Keratinocyte (primary cell): ENCODE measurements at regions not wholly inside any gene's neighbourhood (a gene's known extent, or its start where the extent isn't known, plus 50 kb on each side); places are given as distances from the start of the nearest gene placed in this dataset.

Experiments used
- EZH2 ChIP-seq: IDR thresholded peaks from one replicate; pipeline ENCODE4 v1.6.1; 2012; ENCODE audit warnings: inconsistent platforms, mild to moderate bottlenecking, low read length, moderate library complexity
- TF ChIP-seq, protein P1 (sequence below), 3 experiments: IDR thresholded peaks in 1 of 3; conservative IDR thresholded peaks in 1 of 3; optimal IDR thresholded peaks in 1 of 3; 2 replicates in 2 of 3; 3 replicates in 1 of 3; pipeline versions ENCODE3 to v1.5.1; 2011; ENCODE audit warnings: low read length in 3 of 3, mild to moderate bottlenecking in 3 of 3, moderate library complexity in 2 of 3, control low read depth in 1 of 3, inconsistent platforms in 1 of 3; ENCODE audit not compliant: insufficient read depth in 2 of 3; ENCODE audit errors: extremely low read depth in 1 of 3

DNA sequence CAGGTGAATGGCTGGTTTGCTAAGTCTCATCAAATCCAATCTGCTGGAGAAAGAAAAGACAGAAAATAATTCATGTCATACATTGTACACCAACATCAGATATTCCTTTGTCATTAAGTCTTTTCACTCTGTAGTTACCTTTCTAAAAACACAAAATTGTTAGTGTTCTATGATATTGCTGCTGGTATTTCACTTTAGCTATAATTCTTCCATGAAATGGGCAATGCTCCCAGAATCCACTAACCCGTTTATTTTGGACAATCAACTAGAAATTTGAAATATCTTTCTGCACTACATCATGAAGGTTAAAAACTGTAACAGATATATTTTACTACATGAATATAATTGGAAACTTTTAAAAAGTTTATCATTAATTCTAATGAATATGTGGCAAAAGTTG, 181.3 kb downstream of the C7orf25 start:
- TF ChIP-seq, protein P1, sequence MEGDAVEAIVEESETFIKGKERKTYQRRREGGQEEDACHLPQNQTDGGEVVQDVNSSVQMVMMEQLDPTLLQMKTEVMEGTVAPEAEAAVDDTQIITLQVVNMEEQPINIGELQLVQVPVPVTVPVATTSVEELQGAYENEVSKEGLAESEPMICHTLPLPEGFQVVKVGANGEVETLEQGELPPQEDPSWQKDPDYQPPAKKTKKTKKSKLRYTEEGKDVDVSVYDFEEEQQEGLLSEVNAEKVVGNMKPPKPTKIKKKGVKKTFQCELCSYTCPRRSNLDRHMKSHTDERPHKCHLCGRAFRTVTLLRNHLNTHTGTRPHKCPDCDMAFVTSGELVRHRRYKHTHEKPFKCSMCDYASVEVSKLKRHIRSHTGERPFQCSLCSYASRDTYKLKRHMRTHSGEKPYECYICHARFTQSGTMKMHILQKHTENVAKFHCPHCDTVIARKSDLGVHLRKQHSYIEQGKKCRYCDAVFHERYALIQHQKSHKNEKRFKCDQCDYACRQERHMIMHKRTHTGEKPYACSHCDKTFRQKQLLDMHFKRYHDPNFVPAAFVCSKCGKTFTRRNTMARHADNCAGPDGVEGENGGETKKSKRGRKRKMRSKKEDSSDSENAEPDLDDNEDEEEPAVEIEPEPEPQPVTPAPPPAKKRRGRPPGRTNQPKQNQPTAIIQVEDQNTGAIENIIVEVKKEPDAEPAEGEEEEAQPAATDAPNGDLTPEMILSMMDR (optimal IDR thresholded peaks at IDR 0.05 in 1 of 3, IDR thresholded peaks at IDR 0.05 in 1 of 3, conservative IDR thresholded peaks at IDR 0.05 in 1 of 3; ENCODE audit: extremely low read depth in 1 of 3, insufficient read depth in 2 of 3, low read length in 3 of 3) = no peak
- no peak for TF ChIP-seq EZH2
